ENCODE measurements at regions not wholly inside any gene's neighbourhood (a gene's known extent, or its start where the extent isn't known, plus 50 kb on each side); places are given as distances from the start of the nearest gene placed in this dataset.

DNA sequence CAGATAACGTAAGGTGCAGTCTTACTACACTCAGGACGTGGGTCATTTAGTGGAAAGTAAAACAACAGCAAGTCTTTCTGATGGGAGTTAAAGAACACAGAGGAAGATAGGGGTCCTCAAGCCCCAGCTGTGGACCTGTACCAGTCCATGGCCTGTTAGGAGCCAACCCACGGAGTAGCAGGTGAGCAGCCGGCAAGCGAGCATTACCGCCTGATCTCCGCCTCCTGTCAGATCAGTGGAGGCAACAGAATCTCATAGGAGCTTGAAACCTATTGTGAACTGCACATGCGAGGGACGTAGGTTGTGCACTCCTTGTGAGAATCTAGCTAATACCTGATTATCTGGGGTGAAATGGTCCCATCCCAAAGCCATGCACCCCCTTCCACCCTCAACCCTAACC lies 1180.8 kb downstream of the FSTL5 start:
- H3K4me3 ChIP-seq (replicated peaks in 1 of 3; ENCODE audit: insufficient read depth in 1 of 3, low read depth in 2 of 3, low read length in 3 of 3): no peak overlapping the region
- no peak overlapping the region for H2AFZ ChIP-seq (ENCODE audit: low read length)
- intact Hi-C loops (cut with micrococcal nuclease; ENCODE audit: unreplicated experiment) (no loop called here), in situ Hi-C loops (cut with HindIII; ENCODE audit: extremely low pct_ligation_motif_present, low pct_unique_long_range_greater_than_20kb) (no loop called here)
- no peak overlapping the region for H3K4me2 ChIP-seq (ENCODE audit: low read depth, low read length)
- FAIRE-seq: no peak
- no peaks in the 10 kb centered on the region for H3K79me2 ChIP-seq (ENCODE audit: insufficient read depth, low read length)
- POLR2A ChIA-PET: no interaction called here
- no peaks in the 10 kb centered on the region for H4K20me1 ChIP-seq (ENCODE audit: insufficient read depth, low read length)
- H3K4me1 ChIP-seq (ENCODE audit: insufficient read depth, low read length): no peaks in the 10 kb centered on the region
- CTCF ChIA-PET (ENCODE audit: low intra/inter-chr PET ratio, low total read pairs): no interaction called here
- no peaks in the 10 kb centered on the region for H3K27me3 ChIP-seq (ENCODE audit: control insufficient read depth in 1 of 2, insufficient read depth in 2 of 2, low read length in 2 of 2)
- H3K27ac ChIP-seq (ENCODE audit: extremely low read length, insufficient read depth, low read length): no peak overlapping the region
- no peaks in the 10 kb centered on the region for H3K9me3 ChIP-seq (ENCODE audit: low read length)
- TF ChIP-seq SKIL (CRISPR knock-in tag; IDR thresholded peaks at IDR 0.05; ENCODE audit: borderline replicate concordance) (no peak), KLF13 (CRISPR knock-in tag; IDR thresholded peaks at IDR 0.05) (no peak), STAT5B (CRISPR knock-in tag; IDR thresholded peaks at IDR 0.05) (no peak)
- no peaks in the 10 kb centered on the region for H3K36me3 ChIP-seq (replicated peaks in 1 of 2; ENCODE audit: control insufficient read depth in 1 of 2, insufficient read depth in 2 of 2, low read length in 2 of 2)
- ATAC-seq: no peak
- 7% methylated on average over 2 of the region's 9 CpGs for WGBS (ENCODE audit: low lambda C conversion rate)
- H3K9ac ChIP-seq (ENCODE audit: insufficient read depth, low read depth, low read length): no peak overlapping the region
- DNase-seq (ENCODE audit: low spot score): no peak
- BruUV-seq (replicated peaks): no TSS peak

- Histone ChIP-seq H3K4me3 (replicated peaks in 1 of 3; ENCODE audit: insufficient read depth in 1 of 3, low read depth in 2 of 3, low read length in 3 of 3) (no peak overlapping the region), H3K9ac (ENCODE audit: insufficient read depth, low read depth, low read length) (no peak overlapping the region), H3K27me3 (ENCODE audit: control insufficient read depth in 1 of 2, insufficient read depth in 2 of 2, low read length in 2 of 2) (no peaks in the 10 kb centered on the region), H3K9me3 (ENCODE audit: low read length) (no peaks in the 10 kb centered on the region), H3K27ac (ENCODE audit: extremely low read length, insufficient read depth, low read length) (no peak overlapping the region), H3K4me1 (ENCODE audit: insufficient read depth, low read length) (no peaks in the 10 kb centered on the region), H3K36me3 (replicated peaks in 1 of 2; ENCODE audit: control insufficient read depth in 1 of 2, insufficient read depth in 2 of 2, low read length in 2 of 2) (no peaks in the 10 kb centered on the region), H2AFZ (ENCODE audit: low read length) (no peak overlapping the region), H3K4me2 (ENCODE audit: low read depth, low read length) (no peak overlapping the region), H4K20me1 (ENCODE audit: insufficient read depth, low read length) (no peaks in the 10 kb centered on the region), H3K79me2 (ENCODE audit: insufficient read depth, low read length) (no peaks in the 10 kb centered on the region)
- no TSS peak for BruUV-seq (replicated peaks)
- WGBS (ENCODE audit: low lambda C conversion rate): 4% methylated on average over 5 of the region's 8 CpGs
- POLR2A ChIA-PET: no interaction called here
- DNase-seq (ENCODE audit: low spot score): no peak
- in situ Hi-C loops (cut with HindIII; ENCODE audit: extremely low pct_ligation_motif_present, low pct_unique_long_range_greater_than_20kb) (no loop called here), intact Hi-C loops (cut with micrococcal nuclease; ENCODE audit: unreplicated experiment) (no loop called here)
- no peak for FAIRE-seq
- no peak for ATAC-seq
- CTCF ChIA-PET (ENCODE audit: low intra/inter-chr PET ratio, low total read pairs): no interaction called here
- TF ChIP-seq BCLAF1 (IDR thresholded peaks at IDR 0.05) (no peak), ATF6 (CRISPR knock-in tag; conservative IDR thresholded peaks at IDR 0.05) (no peak), ZNF274 (CRISPR knock-in tag; IDR thresholded peaks at IDR 0.05) (no peak), RBAK (CRISPR knock-in tag; IDR thresholded peaks at IDR 0.05) (no peak), CEBPG (CRISPR knock-in tag; IDR thresholded peaks at IDR 0.05) (no peak), MATR3 (CRISPR knock-in tag; IDR thresholded peaks at IDR 0.05) (no peak), EEA1 (CRISPR knock-in tag; IDR thresholded peaks at IDR 0.05; ENCODE audit: borderline replicate concordance) (no peak)
- TF ChIP-seq, protein P1, sequence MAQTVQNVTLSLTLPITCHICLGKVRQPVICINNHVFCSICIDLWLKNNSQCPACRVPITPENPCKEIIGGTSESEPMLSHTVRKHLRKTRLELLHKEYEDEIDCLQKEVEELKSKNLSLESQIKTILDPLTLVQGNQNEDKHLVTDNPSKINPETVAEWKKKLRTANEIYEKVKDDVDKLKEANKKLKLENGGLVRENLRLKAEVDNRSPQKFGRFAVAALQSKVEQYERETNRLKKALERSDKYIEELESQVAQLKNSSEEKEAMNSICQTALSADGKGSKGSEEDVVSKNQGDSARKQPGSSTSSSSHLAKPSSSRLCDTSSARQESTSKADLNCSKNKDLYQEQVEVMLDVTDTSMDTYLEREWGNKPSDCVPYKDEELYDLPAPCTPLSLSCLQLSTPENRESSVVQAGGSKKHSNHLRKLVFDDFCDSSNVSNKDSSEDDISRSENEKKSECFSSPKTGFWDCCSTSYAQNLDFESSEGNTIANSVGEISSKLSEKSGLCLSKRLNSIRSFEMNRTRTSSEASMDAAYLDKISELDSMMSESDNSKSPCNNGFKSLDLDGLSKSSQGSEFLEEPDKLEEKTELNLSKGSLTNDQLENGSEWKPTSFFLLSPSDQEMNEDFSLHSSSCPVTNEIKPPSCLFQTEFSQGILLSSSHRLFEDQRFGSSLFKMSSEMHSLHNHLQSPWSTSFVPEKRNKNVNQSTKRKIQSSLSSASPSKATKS (CRISPR knock-in tag; IDR thresholded peaks at IDR 0.05): no peak
These were observed 1161.4 kb downstream of the FSTL5 start for GRCh38 chr4:161002386-161002785.
